Coronary artery (tissue), 2 donors: ENCODE measurements at regions not wholly inside any gene's neighbourhood (a gene's known extent, or its start where the extent isn't known, plus 50 kb on each side); places are given as distances from the start of the nearest gene placed in this dataset.

Experiments used
- DNase-seq: peaks from one replicate; pipeline ENCODE4 v3.0.0-alpha.2; 2017; ENCODE audit warnings: low spot score
- H3K27ac ChIP-seq, 2 donors: fragments of 200-600 bp; sonication (generic); one replicate each; pipeline ENCODE4 v1.5.1; 2016 to 2019
- H3K4me3 ChIP-seq: fragments of 200-600 bp; sonication (generic); 2 replicates; pipeline ENCODE4 v1.5.1; 2016; ENCODE audit warnings: mild to moderate bottlenecking, moderate library complexity
- TF ChIP-seq, protein P1 (sequence below): fragments of 200-600 bp; sonication (generic); IDR thresholded peaks from one replicate; pipeline ENCODE4 v1.5.1; 2019; ENCODE audit warnings: antibody characterized with exemption

DNA sequence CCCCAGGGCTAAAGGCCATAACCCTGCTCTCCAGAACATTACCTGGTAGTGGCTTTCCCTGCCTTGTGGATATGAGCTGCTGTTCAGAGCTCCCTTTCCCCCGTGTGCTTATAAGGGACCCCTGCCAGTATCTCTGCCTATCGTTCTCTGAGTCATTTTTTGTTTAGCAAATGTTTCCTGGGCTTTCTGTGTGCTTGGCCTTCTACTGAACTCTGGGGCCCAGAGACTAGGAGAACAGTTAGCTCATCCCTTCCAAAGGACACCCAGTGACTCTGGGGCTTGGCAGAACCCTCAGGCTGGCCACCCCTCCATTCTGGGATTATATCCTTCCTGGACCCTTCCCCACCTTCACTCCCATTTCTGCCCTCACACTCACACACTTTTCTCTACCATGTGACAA, 80.8 kb upstream of the POU3F1 start:
- TF ChIP-seq, protein P1, sequence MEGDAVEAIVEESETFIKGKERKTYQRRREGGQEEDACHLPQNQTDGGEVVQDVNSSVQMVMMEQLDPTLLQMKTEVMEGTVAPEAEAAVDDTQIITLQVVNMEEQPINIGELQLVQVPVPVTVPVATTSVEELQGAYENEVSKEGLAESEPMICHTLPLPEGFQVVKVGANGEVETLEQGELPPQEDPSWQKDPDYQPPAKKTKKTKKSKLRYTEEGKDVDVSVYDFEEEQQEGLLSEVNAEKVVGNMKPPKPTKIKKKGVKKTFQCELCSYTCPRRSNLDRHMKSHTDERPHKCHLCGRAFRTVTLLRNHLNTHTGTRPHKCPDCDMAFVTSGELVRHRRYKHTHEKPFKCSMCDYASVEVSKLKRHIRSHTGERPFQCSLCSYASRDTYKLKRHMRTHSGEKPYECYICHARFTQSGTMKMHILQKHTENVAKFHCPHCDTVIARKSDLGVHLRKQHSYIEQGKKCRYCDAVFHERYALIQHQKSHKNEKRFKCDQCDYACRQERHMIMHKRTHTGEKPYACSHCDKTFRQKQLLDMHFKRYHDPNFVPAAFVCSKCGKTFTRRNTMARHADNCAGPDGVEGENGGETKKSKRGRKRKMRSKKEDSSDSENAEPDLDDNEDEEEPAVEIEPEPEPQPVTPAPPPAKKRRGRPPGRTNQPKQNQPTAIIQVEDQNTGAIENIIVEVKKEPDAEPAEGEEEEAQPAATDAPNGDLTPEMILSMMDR: no peak
- Histone ChIP-seq H3K27ac (no peak overlapping the region), H3K4me3 (no peak overlapping the region)
- no peak for DNase-seq

DNA sequence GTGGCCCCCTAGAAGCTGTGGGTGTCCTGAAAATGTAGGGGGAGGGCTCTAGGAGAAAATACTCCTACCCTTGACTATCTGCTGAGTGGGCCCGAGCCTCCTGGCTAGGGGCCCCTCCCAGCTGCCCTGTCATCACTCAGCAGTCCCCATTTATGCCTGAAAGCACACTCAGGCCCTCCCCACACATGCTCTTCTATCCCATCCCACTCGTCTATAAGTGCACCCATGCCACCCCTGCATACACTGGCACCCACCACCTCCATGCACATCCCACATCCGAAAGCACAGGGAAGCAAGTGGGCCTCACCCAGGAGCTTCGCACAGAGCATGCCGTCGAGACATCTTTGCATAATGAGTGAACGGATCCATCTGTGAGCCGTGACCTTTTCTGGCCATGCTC, 80.4 kb upstream of the POU3F1 start:
- TF ChIP-seq, protein P1: no peak
- no peak for DNase-seq
- Histone ChIP-seq H3K27ac (no peak overlapping the region), H3K4me3 (no peak overlapping the region)

DNA sequence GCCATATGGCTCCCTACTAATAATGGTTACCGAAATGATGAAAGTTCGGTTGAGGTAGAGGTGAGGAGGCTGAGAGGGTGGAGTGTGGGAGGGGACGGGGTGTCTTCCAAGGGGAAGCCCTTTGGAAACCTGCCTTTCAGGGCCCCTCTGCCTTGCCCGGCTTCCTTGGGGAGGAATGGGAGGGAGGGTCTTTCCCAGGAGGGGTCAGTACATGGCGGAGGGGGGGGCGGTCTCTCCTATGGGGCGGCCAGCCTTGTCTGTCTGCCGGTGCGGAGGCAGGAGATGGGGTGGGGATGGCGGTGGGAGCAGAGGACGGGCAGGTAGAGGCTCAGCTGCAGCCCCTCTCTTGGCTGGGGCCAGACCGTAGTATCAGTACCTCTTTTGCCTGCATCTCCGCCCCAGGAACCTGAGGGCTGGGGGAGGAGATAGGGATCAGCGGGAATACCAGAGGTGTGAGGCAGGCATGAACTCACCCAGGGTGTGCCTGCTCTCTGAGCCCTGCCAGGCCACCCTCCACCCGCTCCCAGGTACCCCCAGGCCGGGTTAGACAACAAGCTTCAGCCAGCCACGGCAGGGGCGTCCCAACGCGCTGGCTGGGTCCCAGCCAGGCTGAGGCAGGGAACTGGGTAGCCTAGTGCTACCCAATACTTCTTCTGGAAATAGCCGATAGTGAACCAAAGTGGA, 79.4 kb upstream of the POU3F1 start:
- Histone ChIP-seq H3K4me3 (no peak overlapping the region), H3K27ac (no peak overlapping the region)
- no peak for DNase-seq
- TF ChIP-seq, protein P1: no peak

DNA sequence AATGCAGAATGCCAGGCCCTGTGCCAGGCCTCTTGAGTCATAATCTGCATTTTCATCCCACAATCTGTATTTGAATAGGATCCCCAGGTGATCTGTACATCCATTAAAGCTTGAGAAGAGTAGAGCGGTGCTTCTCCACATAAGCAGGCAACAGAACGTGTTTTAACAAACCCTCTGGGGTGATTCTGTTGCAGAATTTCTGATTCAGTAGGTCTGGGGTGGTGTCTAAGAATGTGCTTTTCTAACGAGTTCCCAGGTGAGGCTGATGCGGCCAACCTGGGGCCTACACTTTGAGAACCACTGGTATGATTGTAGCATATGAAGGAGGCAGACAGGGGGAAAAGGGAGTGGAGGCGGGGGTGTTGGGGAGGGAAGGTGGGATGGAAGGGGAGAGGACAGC, 78.4 kb upstream of the POU3F1 start:
- DNase-seq: no peak
- no peak overlapping the region for H3K4me3 ChIP-seq
- H3K27ac ChIP-seq: no peak overlapping the region
- TF ChIP-seq, protein P1: no peak

DNA sequence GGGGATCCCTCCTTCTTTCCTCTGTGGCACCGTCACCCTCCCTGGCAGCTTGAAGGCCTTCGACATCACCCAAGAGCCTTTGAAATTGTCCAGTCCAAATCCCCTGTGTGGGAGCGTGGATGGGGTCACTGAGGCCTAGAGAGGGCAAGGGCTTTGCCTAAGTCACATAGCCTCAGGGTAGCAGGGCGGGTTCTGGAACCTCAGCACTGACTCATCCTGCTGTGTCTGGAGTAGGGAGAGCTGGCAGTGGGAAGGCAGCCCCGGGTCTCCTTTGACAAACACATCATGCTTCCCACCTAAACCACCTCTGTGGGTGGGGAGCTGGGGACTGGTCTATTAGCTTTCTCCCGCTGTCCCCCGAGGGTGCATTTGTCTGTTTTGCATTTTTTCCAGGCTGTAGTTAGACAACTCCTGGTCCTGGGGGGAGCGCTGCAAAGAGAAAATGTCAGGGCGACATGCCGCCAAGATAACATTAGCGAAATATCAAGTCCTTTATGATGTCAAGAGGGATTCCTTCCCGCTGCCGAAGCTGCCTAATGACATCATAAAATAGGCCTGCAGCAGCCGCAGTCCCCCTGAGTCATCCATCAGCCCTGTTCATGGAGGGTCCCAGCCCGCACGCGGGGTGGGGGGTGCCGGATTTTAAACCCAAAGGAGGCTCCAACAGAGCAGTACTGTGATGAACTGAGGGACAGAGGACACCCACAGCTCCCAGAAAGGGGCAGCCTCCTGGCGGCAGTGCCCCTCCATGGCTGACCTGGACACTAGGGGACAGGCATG, 77.0 kb upstream of the POU3F1 start:
- TF ChIP-seq, protein P1: no peak
- Histone ChIP-seq H3K27ac (no peak overlapping the region), H3K4me3 (no peak overlapping the region)
- no peak for DNase-seq

DNA sequence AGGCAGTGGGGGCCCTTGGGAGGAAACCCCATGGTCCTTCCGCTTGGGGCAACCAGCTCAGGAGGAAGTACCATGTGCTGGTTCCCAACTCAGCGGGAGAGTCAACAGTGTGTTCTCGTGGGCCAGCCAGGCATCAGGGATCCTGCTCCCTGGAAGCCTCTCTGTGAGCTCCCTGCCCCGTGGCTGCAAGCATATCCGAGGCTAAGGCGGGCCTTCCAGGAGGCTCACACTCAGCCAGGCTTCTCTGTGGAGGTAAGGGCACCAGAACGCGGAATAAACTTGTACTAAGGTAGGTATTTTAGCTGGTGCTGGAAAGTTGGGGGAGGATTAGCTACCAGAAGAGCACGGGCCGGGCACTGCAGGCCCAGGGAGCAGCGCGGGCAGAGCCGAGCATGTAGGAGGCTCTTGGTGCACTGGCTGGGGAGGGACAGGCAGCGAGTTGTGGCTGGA, 74.7 kb upstream of the POU3F1 start:
- DNase-seq: no peak
- H3K27ac ChIP-seq: no peak overlapping the region
- TF ChIP-seq, protein P1: no peak
- H3K4me3 ChIP-seq: no peak overlapping the region
